ENCODE measurements at regions not wholly inside any gene's neighbourhood (a gene's known extent, or its start where the extent isn't known, plus 50 kb on each side); places are given as distances from the start of the nearest gene placed in this dataset.
"Not testable (repeated sequence)": the region's sequence is repeated elsewhere in the genome, so short reads cannot be mapped to it uniquely, and the experiment has no call there.

DNA sequence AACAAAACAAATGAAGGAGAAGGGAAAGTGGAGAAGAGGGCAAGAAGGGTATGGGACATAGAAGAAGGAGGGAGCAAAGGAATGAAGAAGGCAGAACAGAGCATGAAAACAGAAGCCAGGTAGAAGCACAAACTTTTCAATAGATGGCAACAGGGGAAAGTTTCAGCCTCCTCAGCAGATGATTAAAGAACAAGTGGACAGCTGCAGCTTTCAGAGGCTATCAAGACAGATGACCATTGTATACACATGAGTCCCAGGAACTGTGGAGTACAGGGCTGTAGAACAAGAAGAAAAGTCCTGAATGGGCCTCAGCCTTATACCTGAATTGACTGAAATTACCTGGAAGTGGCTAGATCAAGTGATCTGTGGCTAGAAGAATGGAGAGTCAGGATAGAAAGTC, 62.0 kb upstream of the FIBIN start:
- Mint-ChIP-seq H3K27ac (no peak overlapping the region), H3K9me3 (peaks cover 3% of the 10 kb centered on the region), H3K4me1 (no peaks in the 10 kb centered on the region), H3K4me3 (no peak overlapping the region), H3K36me3 (ENCODE audit: low read depth) (no peaks in the 10 kb centered on the region), H3K27me3 (no peaks in the 10 kb centered on the region)
- peak; percentile 13 for DNase-seq
- intact Hi-C loops (cut with micrococcal nuclease) = no loop called here

DNA sequence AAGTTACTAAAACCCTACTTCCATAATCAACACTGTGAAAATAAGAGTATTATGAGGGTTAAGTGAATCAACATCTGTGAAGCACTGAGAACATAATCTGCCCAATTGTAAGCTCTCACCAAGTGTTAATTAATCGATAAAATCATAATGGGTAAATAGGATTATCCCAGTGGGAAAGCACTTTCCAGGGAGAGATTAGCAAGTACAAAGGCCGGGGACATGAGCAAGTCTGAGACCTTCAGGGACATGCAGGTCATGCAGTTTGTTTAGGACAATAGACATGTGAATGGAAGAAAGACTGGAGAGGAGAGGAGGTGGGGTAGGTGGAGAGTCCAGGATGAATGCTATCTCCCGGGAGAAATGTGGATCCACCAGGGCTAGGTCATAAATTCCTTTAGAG, 57.8 kb upstream of the FIBIN start:
- Mint-ChIP-seq H3K27me3 (no peaks in the 10 kb centered on the region), H3K27ac (no peak overlapping the region), H3K4me1 (no peaks in the 10 kb centered on the region), H3K4me3 (no peak overlapping the region), H3K9me3 (peaks cover 3% of the 10 kb centered on the region), H3K36me3 (ENCODE audit: low read depth) (no peaks in the 10 kb centered on the region)
- intact Hi-C loops (cut with micrococcal nuclease) = no loop called here
- DNase-seq = no peak

DNA sequence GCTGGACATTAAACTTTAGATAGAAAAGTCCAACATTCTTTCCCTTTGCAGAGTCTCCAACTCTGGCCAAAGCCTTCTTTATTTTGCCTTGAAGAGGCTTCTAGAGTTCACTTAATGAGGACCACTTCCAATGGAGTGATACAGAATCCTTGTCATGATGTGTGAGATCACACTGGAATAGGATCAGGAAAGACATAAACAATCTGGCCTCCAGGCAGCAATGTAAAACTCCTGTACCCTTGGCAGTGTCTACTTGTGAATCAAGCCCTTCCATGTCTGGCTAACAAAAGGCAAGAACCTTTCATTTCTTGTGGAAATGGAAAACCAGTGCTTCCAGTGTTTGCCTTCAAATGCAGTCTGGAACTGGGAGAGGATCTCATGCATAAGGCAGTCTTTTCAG, 56.5 kb upstream of the FIBIN start:
- Mint-ChIP-seq H3K27me3 (no peaks in the 10 kb centered on the region), H3K36me3 (ENCODE audit: low read depth) (no peaks in the 10 kb centered on the region), H3K4me1 (no peaks in the 10 kb centered on the region), H3K4me3 (no peak overlapping the region), H3K27ac (no peak overlapping the region), H3K9me3 (no peaks in the 10 kb centered on the region)
- intact Hi-C loops (cut with micrococcal nuclease) = no loop called here
- DNase-seq = no peak

DNA sequence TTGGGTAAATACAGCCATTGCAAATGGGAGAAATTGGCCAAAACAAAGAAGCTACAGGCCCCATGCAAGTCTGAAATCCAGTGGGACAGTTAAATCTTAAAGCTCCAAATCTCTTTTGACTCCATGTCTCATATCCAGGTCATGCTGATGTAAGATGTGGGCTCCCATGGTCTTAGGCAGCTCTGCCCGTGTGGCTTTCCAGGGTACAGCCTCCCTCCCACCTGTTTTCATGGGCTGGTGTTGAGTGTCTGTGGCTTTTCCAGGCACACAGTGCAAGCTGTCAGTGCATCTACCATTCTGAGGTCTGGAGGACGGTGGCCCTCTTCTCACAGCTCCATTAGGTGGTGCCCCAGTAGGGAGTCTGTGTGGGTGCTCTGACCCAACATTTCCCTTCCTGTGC, 53.4 kb upstream of the FIBIN start:
- H3K27me3 Mint-ChIP-seq; DNase-seq; H3K9me3 Mint-ChIP-seq; H3K4me1 Mint-ChIP-seq; H3K36me3 Mint-ChIP-seq (ENCODE audit: low read depth); H3K4me3 Mint-ChIP-seq; intact Hi-C loops (cut with micrococcal nuclease); H3K27ac Mint-ChIP-seq: not testable (repeated sequence)

- H3K4me1 Mint-ChIP-seq = no peaks in the 10 kb centered on the region
- DNase-seq = no peak
- no peaks in the 10 kb centered on the region for H3K9me3 Mint-ChIP-seq
- no peak overlapping the region for H3K4me3 Mint-ChIP-seq
- H3K36me3 Mint-ChIP-seq (ENCODE audit: low read depth) = no peaks in the 10 kb centered on the region
- intact Hi-C loops (cut with micrococcal nuclease) = no loop called here
- H3K27ac Mint-ChIP-seq = no peak overlapping the region
- H3K27me3 Mint-ChIP-seq = no peaks in the 10 kb centered on the region
Measured at GRCh38 chr11:26942356-26942755, 51.6 kb upstream of the FIBIN start.

DNA sequence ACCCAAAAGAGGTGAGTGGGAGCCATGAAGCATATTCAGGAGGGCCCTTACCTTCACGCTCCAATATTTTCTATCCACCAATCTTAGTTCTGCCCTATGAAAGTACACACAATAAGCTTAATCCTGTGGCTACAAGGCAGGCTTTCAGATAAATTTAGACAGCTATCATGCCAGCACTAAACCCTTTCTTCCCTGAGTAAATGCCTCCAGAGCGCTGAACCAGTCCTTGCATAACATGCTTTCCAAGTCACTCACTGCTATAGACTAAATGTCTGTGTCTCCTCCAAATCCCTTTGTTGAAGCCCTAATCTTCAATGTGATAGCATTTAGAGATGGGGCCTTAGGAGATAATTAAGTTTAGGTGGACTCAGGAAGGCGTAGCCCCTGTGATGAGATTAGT, 50.3 kb upstream of the FIBIN start:
- H3K4me3 Mint-ChIP-seq = no peak overlapping the region
- H3K9me3 Mint-ChIP-seq = no peaks in the 10 kb centered on the region
- H3K4me1 Mint-ChIP-seq = no peaks in the 10 kb centered on the region
- no peaks in the 10 kb centered on the region for H3K27me3 Mint-ChIP-seq
- no peak overlapping the region for H3K27ac Mint-ChIP-seq
- intact Hi-C loops (cut with micrococcal nuclease) = no loop called here
- no peaks in the 10 kb centered on the region for H3K36me3 Mint-ChIP-seq (ENCODE audit: low read depth)
- DNase-seq = no peak

Measured in activated CD4-positive, alpha-beta T cell treated with anti-CD3 and anti-CD28 coated beads, Interleukin-2, amount 10 ng/mL, durations not matched to agents 24 days and 14 days (primary cell).